ENCODE measurements at regions not wholly inside any gene's neighbourhood (a gene's known extent, or its start where the extent isn't known, plus 50 kb on each side); places are given as distances from the start of the nearest gene placed in this dataset.

DNA sequence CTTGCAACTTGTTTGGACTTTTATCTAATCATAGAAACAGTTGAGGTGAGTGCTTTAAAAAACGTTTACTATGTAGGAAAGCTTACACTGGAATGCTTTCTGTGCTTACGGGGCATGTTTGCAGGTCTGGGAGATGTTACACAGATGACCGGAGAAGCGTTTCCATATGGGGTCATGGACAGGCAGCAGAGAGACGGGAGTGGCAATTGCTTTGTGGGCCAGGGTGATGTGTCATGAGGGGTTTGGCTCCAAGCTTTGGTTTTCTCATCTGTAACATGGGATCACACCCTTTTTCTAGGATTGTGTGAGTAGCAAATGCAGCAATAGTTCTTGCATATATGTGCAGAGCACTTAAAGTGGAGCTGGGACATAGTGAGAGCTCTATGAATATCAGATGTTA is 174.8 kb upstream of the MKI67 start:
- Histone ChIP-seq H2AFZ (ENCODE audit: low read depth, low read length) (no peak overlapping the region), H3K27ac (ENCODE audit: low read length) (no peak overlapping the region), H3K4me1 (ENCODE audit: low read length) (no peaks in the 10 kb centered on the region), H3K27me3 (ENCODE audit: low read depth, low read length) (no peaks in the 10 kb centered on the region), H3K9me3 (ENCODE audit: insufficient read depth, low read length) (no peaks in the 10 kb centered on the region), H4K20me1 (ENCODE audit: insufficient read depth, low read length) (no peaks in the 10 kb centered on the region), H3K9ac (ENCODE audit: low read length) (no peak overlapping the region), H3K79me2 (ENCODE audit: low read length) (no peaks in the 10 kb centered on the region), H3K4me2 (ENCODE audit: low read length) (no peak overlapping the region), H3K4me3 (ENCODE audit: low read length) (no peak overlapping the region), H3K36me3 (replicated peaks; ENCODE audit: low read depth, low read length) (no peaks in the 10 kb centered on the region)
- no peak for TF ChIP-seq EZH2phosphoT487 (IDR thresholded peaks at IDR 0.05; ENCODE audit: low read depth)
- TF ChIP-seq, protein P1, sequence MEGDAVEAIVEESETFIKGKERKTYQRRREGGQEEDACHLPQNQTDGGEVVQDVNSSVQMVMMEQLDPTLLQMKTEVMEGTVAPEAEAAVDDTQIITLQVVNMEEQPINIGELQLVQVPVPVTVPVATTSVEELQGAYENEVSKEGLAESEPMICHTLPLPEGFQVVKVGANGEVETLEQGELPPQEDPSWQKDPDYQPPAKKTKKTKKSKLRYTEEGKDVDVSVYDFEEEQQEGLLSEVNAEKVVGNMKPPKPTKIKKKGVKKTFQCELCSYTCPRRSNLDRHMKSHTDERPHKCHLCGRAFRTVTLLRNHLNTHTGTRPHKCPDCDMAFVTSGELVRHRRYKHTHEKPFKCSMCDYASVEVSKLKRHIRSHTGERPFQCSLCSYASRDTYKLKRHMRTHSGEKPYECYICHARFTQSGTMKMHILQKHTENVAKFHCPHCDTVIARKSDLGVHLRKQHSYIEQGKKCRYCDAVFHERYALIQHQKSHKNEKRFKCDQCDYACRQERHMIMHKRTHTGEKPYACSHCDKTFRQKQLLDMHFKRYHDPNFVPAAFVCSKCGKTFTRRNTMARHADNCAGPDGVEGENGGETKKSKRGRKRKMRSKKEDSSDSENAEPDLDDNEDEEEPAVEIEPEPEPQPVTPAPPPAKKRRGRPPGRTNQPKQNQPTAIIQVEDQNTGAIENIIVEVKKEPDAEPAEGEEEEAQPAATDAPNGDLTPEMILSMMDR (IDR thresholded peaks at IDR 0.05; ENCODE audit: low read depth, low read length) = no peak

DNA sequence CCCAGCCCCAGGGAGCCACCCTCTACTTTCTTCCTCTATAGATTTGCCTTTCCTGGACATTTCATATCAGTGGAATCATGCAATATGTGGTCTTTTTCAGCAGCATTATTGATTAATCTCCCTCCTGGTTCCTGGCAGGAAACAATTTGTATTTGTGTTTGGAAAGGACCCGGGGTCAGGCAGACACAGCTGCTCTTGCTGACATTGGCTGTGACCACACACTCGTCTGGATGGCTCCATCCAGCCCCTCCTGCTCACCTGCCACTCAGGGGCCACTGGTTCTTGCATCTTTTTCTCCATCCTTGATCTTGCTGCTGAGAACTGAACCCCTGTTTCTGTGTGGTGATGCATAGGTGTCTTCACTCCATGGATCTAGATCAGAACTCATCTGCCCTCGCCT is 176.6 kb upstream of the MKI67 start:
- no peaks in the 10 kb centered on the region for H3K9me3 ChIP-seq (ENCODE audit: insufficient read depth, low read length)
- H4K20me1 ChIP-seq (ENCODE audit: insufficient read depth, low read length) = no peaks in the 10 kb centered on the region
- H3K4me3 ChIP-seq (ENCODE audit: low read length) = no peak overlapping the region
- no peaks in the 10 kb centered on the region for H3K79me2 ChIP-seq (ENCODE audit: low read length)
- H3K4me2 ChIP-seq (ENCODE audit: low read length) = no peak overlapping the region
- H3K9ac ChIP-seq (ENCODE audit: low read length) = no peak overlapping the region
- H3K27ac ChIP-seq (ENCODE audit: low read length) = no peak overlapping the region
- TF ChIP-seq EZH2phosphoT487 (IDR thresholded peaks at IDR 0.05; ENCODE audit: low read depth) = no peak
- TF ChIP-seq, protein P1 (IDR thresholded peaks at IDR 0.05; ENCODE audit: low read depth, low read length) = no peak
- H3K36me3 ChIP-seq (replicated peaks; ENCODE audit: low read depth, low read length) = no peaks in the 10 kb centered on the region
- H3K4me1 ChIP-seq (ENCODE audit: low read length) = no peaks in the 10 kb centered on the region
- no peaks in the 10 kb centered on the region for H3K27me3 ChIP-seq (ENCODE audit: low read depth, low read length)
- H2AFZ ChIP-seq (ENCODE audit: low read depth, low read length) = no peak overlapping the region

DNA sequence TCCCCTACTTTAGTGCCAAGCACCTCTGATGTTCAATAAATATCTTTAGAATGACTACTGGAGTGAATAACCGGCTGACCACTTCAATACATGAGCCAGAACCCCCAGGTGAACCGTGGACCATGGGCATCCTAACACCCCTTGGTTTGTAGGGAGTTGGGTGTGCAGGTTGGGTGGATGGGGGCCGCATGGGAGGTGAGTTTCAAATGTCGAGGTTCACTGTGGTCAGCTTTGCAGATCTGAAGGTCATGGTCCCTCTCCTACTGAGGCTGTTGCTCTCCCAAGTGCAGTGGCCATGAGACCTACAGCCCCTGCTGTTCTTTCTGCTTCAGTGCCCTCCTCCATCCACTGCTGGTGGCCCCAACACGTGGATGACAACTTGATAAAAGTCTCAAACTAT is 178.0 kb upstream of the MKI67 start:
- H3K36me3 ChIP-seq (replicated peaks; ENCODE audit: low read depth, low read length) = no peaks in the 10 kb centered on the region
- H3K4me2 ChIP-seq (ENCODE audit: low read length) = no peak overlapping the region
- TF ChIP-seq, protein P1 (IDR thresholded peaks at IDR 0.05; ENCODE audit: low read depth, low read length) = no peak
- TF ChIP-seq EZH2phosphoT487 (IDR thresholded peaks at IDR 0.05; ENCODE audit: low read depth) = no peak
- no peaks in the 10 kb centered on the region for H4K20me1 ChIP-seq (ENCODE audit: insufficient read depth, low read length)
- H3K27me3 ChIP-seq (ENCODE audit: low read depth, low read length) = no peaks in the 10 kb centered on the region
- H3K9me3 ChIP-seq (ENCODE audit: insufficient read depth, low read length) = no peaks in the 10 kb centered on the region
- H3K4me3 ChIP-seq (ENCODE audit: low read length) = no peak overlapping the region
- H3K9ac ChIP-seq (ENCODE audit: low read length) = no peak overlapping the region
- H3K4me1 ChIP-seq (ENCODE audit: low read length) = no peaks in the 10 kb centered on the region
- no peaks in the 10 kb centered on the region for H3K79me2 ChIP-seq (ENCODE audit: low read length)
- no peak overlapping the region for H2AFZ ChIP-seq (ENCODE audit: low read depth, low read length)
- no peak overlapping the region for H3K27ac ChIP-seq (ENCODE audit: low read length)

DNA sequence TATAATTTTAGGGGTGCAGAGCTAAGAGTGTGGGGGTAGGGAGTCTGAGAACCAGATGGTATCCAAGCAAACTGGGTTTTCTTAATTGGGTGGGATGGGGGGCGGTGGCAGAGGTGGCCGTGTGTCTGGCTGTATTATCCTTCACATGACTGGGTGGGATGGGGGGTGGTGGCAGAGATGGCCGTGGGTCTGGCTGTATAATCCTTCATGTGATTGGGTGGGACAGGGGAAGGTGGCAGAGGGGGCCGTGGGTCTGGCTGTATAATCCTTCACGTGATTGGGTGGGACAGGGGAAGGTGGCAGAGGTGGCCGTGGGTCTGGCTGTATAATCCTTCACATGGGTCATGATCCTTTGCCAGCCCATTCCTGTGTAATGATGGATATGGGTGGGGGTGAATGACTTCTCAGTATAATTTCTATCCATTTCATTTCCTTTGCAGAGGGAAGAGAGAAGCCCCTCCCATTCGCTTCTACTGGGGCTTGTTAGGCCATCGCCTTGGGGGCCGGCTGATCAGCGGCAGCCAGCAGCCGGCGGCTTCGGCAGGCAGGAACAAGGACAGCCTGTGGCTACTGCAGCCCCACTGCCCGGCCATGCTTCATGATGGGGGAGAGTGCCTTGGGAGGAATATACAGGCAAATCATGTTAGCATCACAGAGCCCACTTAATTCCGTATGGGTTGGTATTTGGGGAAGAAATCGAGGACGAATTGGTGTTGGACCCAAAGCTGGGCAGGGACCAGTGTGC is 179.6 kb upstream of the MKI67 start:
- H4K20me1 ChIP-seq (ENCODE audit: insufficient read depth, low read length) = no peaks in the 10 kb centered on the region
- H3K9ac ChIP-seq (ENCODE audit: low read length) = no peak overlapping the region
- H3K27me3 ChIP-seq (ENCODE audit: low read depth, low read length) = no peaks in the 10 kb centered on the region
- H3K36me3 ChIP-seq (replicated peaks; ENCODE audit: low read depth, low read length) = no peaks in the 10 kb centered on the region
- H3K79me2 ChIP-seq (ENCODE audit: low read length) = no peaks in the 10 kb centered on the region
- H2AFZ ChIP-seq (ENCODE audit: low read depth, low read length) = no peak overlapping the region
- H3K4me2 ChIP-seq (ENCODE audit: low read length) = no peak overlapping the region
- no peak overlapping the region for H3K27ac ChIP-seq (ENCODE audit: low read length)
- H3K4me1 ChIP-seq (ENCODE audit: low read length) = no peaks in the 10 kb centered on the region
- H3K9me3 ChIP-seq (ENCODE audit: insufficient read depth, low read length) = no peaks in the 10 kb centered on the region
- H3K4me3 ChIP-seq (ENCODE audit: low read length) = no peak overlapping the region
- TF ChIP-seq, protein P1 (IDR thresholded peaks at IDR 0.05; ENCODE audit: low read depth, low read length) = no peak
- no peak for TF ChIP-seq EZH2phosphoT487 (IDR thresholded peaks at IDR 0.05; ENCODE audit: low read depth)

All from OCI-LY3 (cell line).